ENCODE measurements at regions not wholly inside any gene's neighbourhood (a gene's known extent, or its start where the extent isn't known, plus 50 kb on each side); places are given as distances from the start of the nearest gene placed in this dataset.
A peak's percentile ranks its signal among the peaks of the same experiment; 100 is the strongest.

GRCh38 chr1:9179463-9180110 lies 50.7 kb upstream of the GPR157 start:
- no peak for DNase-seq
- intact Hi-C loops (cut with DNase I), result no loop called here

GRCh38 chr1:9180111-9180819 lies 51.4 kb upstream of the GPR157 start:
- intact Hi-C loops (cut with DNase I), result no loop called here

GRCh38 chr1:9181176-9181906 lies 52.4 kb upstream of the GPR157 start:
- intact Hi-C loops (cut with DNase I), result no loop called here
- peak in 40 of 42 donors; percentile 24 to 89 (median 76) for DNase-seq

More at GRCh38 chr1:9180111-9180819, 51.4 kb upstream of the GPR157 start:
- no peak for DNase-seq

GRCh38 chr1:9181990-9182783 lies 52.4 kb upstream of the H6PD start:
- intact Hi-C loops (cut with DNase I), result no loop called here
- peak in 27 of 42 donors; percentile 26 to 73 (median 53) for DNase-seq

GRCh38 chr1:9182784-9183257 lies 51.8 kb upstream of the H6PD start:
- intact Hi-C loops (cut with DNase I), result no loop called here
- DNase-seq, result peak in 1 of 42 donors; percentile 35

- intact Hi-C loops (cut with DNase I), result no loop called here
- no peak for DNase-seq
Observed at GRCh38 chr1:9183441-9183840, 51.1 kb upstream of the H6PD start.

- no peak for DNase-seq
- intact Hi-C loops (cut with DNase I), result no loop called here
Observed at GRCh38 chr1:9183898-9184297, 50.7 kb upstream of the H6PD start.

- intact Hi-C loops (cut with DNase I), result no loop called here
- no peak for DNase-seq
Observed at GRCh38 chr1:9184749-9185148, 49.8 kb upstream of the H6PD start.

Data from head of caudate nucleus (tissue), 42 donors.